PC-3 (cell line): ENCODE measurements at regions not wholly inside any gene's neighbourhood (a gene's known extent, or its start where the extent isn't known, plus 50 kb on each side); places are given as distances from the start of the nearest gene placed in this dataset.

Experiments used
- EZH2phosphoT487 ChIP-seq: fragments of 300-600 bp; sonication (generic); IDR thresholded peaks from 2 replicates; pipeline ENCODE4 v1.6.1; 2018; ENCODE audit warnings: mild to moderate bottlenecking, antibody characterized with exemption, low read length, borderline replicate concordance
- TF ChIP-seq, protein P1 (sequence below): fragments of 300-600 bp; sonication (generic); conservative IDR thresholded peaks from 2 replicates; pipeline ENCODE4 v1.5.1; 2017; ENCODE audit warnings: antibody characterized with exemption, low read depth, mild to moderate bottlenecking, low read length

GRCh38 chr4:18106620-18107019 is 85.1 kb upstream of the LCORL start:
- TF ChIP-seq, protein P1, sequence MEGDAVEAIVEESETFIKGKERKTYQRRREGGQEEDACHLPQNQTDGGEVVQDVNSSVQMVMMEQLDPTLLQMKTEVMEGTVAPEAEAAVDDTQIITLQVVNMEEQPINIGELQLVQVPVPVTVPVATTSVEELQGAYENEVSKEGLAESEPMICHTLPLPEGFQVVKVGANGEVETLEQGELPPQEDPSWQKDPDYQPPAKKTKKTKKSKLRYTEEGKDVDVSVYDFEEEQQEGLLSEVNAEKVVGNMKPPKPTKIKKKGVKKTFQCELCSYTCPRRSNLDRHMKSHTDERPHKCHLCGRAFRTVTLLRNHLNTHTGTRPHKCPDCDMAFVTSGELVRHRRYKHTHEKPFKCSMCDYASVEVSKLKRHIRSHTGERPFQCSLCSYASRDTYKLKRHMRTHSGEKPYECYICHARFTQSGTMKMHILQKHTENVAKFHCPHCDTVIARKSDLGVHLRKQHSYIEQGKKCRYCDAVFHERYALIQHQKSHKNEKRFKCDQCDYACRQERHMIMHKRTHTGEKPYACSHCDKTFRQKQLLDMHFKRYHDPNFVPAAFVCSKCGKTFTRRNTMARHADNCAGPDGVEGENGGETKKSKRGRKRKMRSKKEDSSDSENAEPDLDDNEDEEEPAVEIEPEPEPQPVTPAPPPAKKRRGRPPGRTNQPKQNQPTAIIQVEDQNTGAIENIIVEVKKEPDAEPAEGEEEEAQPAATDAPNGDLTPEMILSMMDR = no peak
- TF ChIP-seq EZH2phosphoT487 = no peak
